ENCODE measurements at regions not wholly inside any gene's neighbourhood (a gene's known extent, or its start where the extent isn't known, plus 50 kb on each side); places are given as distances from the start of the nearest gene placed in this dataset.

DNA sequence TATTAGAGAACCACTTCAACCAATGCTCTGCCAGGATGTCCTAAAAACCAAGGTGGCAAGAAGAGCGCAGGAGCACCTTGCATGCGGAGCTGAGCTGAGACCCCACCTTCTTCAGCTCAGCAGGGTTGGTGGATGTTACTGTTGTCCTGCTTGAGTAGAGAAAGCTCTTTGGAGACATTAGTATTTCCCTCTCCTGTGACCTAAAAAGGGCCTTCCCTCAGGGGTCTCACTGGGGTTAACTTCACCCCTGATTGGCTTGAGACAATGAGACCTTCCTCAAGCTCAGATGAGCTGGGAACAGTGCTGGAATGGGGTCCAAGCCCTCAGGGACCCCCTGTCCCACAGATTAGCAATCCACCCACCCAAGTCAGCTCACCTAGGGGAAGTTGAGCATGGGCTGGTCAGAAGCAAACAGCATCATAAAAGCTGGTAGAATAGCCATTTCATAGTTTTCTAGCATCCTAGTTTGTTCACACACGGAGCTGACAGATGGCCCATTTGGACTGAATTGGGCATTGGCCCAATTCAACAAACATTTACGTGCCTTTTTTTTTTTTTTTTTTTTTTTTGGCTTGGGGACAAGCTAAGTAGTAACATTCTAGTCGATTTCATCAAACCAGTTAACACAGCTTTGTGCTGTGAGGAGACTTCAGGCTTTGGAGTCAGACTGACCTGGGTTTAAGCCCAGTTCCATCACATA, 100.6 kb upstream of the HABP2 start:
- TF ChIP-seq, protein P1, sequence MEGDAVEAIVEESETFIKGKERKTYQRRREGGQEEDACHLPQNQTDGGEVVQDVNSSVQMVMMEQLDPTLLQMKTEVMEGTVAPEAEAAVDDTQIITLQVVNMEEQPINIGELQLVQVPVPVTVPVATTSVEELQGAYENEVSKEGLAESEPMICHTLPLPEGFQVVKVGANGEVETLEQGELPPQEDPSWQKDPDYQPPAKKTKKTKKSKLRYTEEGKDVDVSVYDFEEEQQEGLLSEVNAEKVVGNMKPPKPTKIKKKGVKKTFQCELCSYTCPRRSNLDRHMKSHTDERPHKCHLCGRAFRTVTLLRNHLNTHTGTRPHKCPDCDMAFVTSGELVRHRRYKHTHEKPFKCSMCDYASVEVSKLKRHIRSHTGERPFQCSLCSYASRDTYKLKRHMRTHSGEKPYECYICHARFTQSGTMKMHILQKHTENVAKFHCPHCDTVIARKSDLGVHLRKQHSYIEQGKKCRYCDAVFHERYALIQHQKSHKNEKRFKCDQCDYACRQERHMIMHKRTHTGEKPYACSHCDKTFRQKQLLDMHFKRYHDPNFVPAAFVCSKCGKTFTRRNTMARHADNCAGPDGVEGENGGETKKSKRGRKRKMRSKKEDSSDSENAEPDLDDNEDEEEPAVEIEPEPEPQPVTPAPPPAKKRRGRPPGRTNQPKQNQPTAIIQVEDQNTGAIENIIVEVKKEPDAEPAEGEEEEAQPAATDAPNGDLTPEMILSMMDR (conservative IDR thresholded peaks at IDR 0.05), result no peak
- TF ChIP-seq ZFX (IDR thresholded peaks at IDR 0.05), result no peak

All from C4-2B (cell line).